GM18861 (cell line): ENCODE measurements at regions not wholly inside any gene's neighbourhood (a gene's known extent, or its start where the extent isn't known, plus 50 kb on each side); places are given as distances from the start of the nearest gene placed in this dataset.
"Not testable (repeated sequence)": the region's sequence is repeated elsewhere in the genome, so short reads cannot be mapped to it uniquely, and the experiment has no call there.

ENCODE experiments used
- ATAC-seq: cut with Tn5 transposase; IDR thresholded peaks from one replicate; pipeline ENCODE4 v1.9.1; 2021; ENCODE audit not compliant: unreplicated experiment

GRCh38 chr3:40877631-40878463, 321.5 kb upstream of the CTNNB1 start:
- ATAC-seq: no peak

GRCh38 chr3:40878464-40878905, 320.8 kb upstream of the CTNNB1 start:
- ATAC-seq: no peak

GRCh38 chr3:40885430-40885829, 313.9 kb upstream of the CTNNB1 start:
- no peak for ATAC-seq

GRCh38 chr3:40886660-40887425, 312.5 kb upstream of the CTNNB1 start:
- no peak for ATAC-seq

GRCh38 chr3:40891186-40891585, 308.1 kb upstream of the CTNNB1 start:
- ATAC-seq: no peak

GRCh38 chr3:40895109-40895508, 304.2 kb upstream of the CTNNB1 start:
- no peak for ATAC-seq

- ATAC-seq: no peak
These were observed 300.0 kb upstream of the CTNNB1 start for GRCh38 chr3:40899286-40899712.

GRCh38 chr3:40901298-40901697, 298.0 kb upstream of the CTNNB1 start:
- ATAC-seq: no peak

GRCh38 chr3:40901796-40902195, 297.5 kb upstream of the CTNNB1 start:
- no peak for ATAC-seq

GRCh38 chr3:40907907-40908465, 291.3 kb upstream of the CTNNB1 start:
- not testable (repeated sequence) for ATAC-seq

- no peak for ATAC-seq
These were observed 290.7 kb upstream of the CTNNB1 start for GRCh38 chr3:40908612-40909011.

GRCh38 chr3:40911264-40911663, 288.0 kb upstream of the CTNNB1 start:
- ATAC-seq: no peak

- ATAC-seq: peak; percentile 93
These were observed 287.4 kb upstream of the CTNNB1 start for GRCh38 chr3:40911928-40912327.

- no peak for ATAC-seq
These were observed 286.8 kb upstream of the CTNNB1 start for GRCh38 chr3:40912461-40912860.

- no peak for ATAC-seq
These were observed 286.1 kb upstream of the CTNNB1 start for GRCh38 chr3:40913192-40913591.

- ATAC-seq: no peak
These were observed 285.7 kb upstream of the CTNNB1 start for GRCh38 chr3:40913641-40914040.

- ATAC-seq: no peak
These were observed 284.8 kb upstream of the CTNNB1 start for GRCh38 chr3:40914475-40914874.

- no peak for ATAC-seq
These were observed 283.9 kb upstream of the CTNNB1 start for GRCh38 chr3:40915346-40915865.

- ATAC-seq: no peak
These were observed 279.3 kb upstream of the CTNNB1 start for GRCh38 chr3:40920041-40920440.

GRCh38 chr3:40921251-40921650, 278.1 kb upstream of the CTNNB1 start:
- ATAC-seq: no peak

GRCh38 chr3:40923143-40923542, 276.2 kb upstream of the CTNNB1 start:
- no peak for ATAC-seq

- no peak for ATAC-seq
These were observed 275.7 kb upstream of the CTNNB1 start for GRCh38 chr3:40923651-40924050.
